Mesodermal cell (in vitro differentiated cells): ENCODE measurements at regions not wholly inside any gene's neighbourhood (a gene's known extent, or its start where the extent isn't known, plus 50 kb on each side); places are given as distances from the start of the nearest gene placed in this dataset.

Source experiments
- H3K27ac ChIP-seq: 2 replicates; pipeline ENCODE4 v1.7.0; 2013; ENCODE audit warnings: mild to moderate bottlenecking, low read depth, low read length, moderate library complexity; ENCODE audit not compliant: severe bottlenecking
- H3K36me3 ChIP-seq: 2 replicates; pipeline ENCODE4 v1.7.1; 2013; ENCODE audit warnings: mild to moderate bottlenecking, low read length, moderate library complexity; ENCODE audit not compliant: control insufficient read depth, insufficient read depth
- H3K4me1 ChIP-seq: one replicate; pipeline ENCODE4 v1.7.1; 2013; ENCODE audit warnings: mild to moderate bottlenecking, low read length; ENCODE audit not compliant: insufficient read depth, control insufficient read depth, poor library complexity, severe bottlenecking
- H3K4me3 ChIP-seq: 2 replicates; pipeline ENCODE4 v1.7.0; 2013; ENCODE audit warnings: low read length, control low read depth, mild to moderate bottlenecking; ENCODE audit not compliant: insufficient read depth, poor library complexity, severe bottlenecking; ENCODE audit errors: extremely low read depth
- H3K9me3 ChIP-seq: 2 replicates; pipeline ENCODE4 v1.7.1; 2013; ENCODE audit warnings: mild to moderate bottlenecking, low read length, moderate library complexity; ENCODE audit not compliant: control insufficient read depth
- WGBS, 2 experiments: methylation state at CpG; one replicate each; pipeline ENCODE4 v1.1.5; 2013; ENCODE audit warnings: missing lambda C conversion rate in 2 of 2; ENCODE audit not compliant: insufficient coverage in 2 of 2; 5-methylcytosine and 5-hydroxymethylcytosine counted together

- no peak overlapping the region for H3K4me3 ChIP-seq
- no peaks in the 10 kb centered on the region for H3K9me3 ChIP-seq
- no peaks in the 10 kb centered on the region for H3K36me3 ChIP-seq
- WGBS, 2 experiments: no CpG with 5 or more reads among the region's 1 CpG
- no peaks in the 10 kb centered on the region for H3K4me1 ChIP-seq
- no peak overlapping the region for H3K27ac ChIP-seq
Observed at GRCh38 chr5:39869396-39869795, 444.6 kb upstream of the DAB2 start.

- H3K4me3 ChIP-seq: no peak overlapping the region
- H3K9me3 ChIP-seq: no peaks in the 10 kb centered on the region
- no peaks in the 10 kb centered on the region for H3K4me1 ChIP-seq
- no peak overlapping the region for H3K27ac ChIP-seq
- no peaks in the 10 kb centered on the region for H3K36me3 ChIP-seq
Observed at GRCh38 chr5:39867923-39868322, 443.1 kb upstream of the DAB2 start.

GRCh38 chr5:39863926-39864552 lies 439.3 kb upstream of the DAB2 start:
- Histone ChIP-seq H3K4me1 (no peaks in the 10 kb centered on the region), H3K9me3 (no peaks in the 10 kb centered on the region), H3K36me3 (no peaks in the 10 kb centered on the region), H3K4me3 (no peak overlapping the region), H3K27ac (no peak overlapping the region)
- WGBS, 2 experiments: 87 to 100% methylated on average over 2 to 5 of the region's 7 CpGs

- WGBS, 2 experiments: no CpG with 5 or more reads among the region's 3 CpGs
- Histone ChIP-seq H3K36me3 (no peaks in the 10 kb centered on the region), H3K9me3 (no peaks in the 10 kb centered on the region), H3K27ac (no peak overlapping the region), H3K4me3 (no peak overlapping the region), H3K4me1 (no peaks in the 10 kb centered on the region)
Observed at GRCh38 chr5:39857041-39857440, 432.3 kb upstream of the DAB2 start.

GRCh38 chr5:39854771-39855410 lies 430.1 kb upstream of the DAB2 start:
- Histone ChIP-seq H3K4me1 (no peaks in the 10 kb centered on the region), H3K36me3 (no peaks in the 10 kb centered on the region), H3K4me3 (no peak overlapping the region), H3K9me3 (no peaks in the 10 kb centered on the region), H3K27ac (no peak overlapping the region)
- 100% methylated on average over 1 of the region's 2 CpGs; no CpG with 5 or more reads in 1 of the 2 experiments for WGBS, 2 experiments

GRCh38 chr5:39850291-39850690 lies 425.5 kb upstream of the DAB2 start:
- 75 to 100% methylated on average over 1 to 2 of the region's 4 CpGs for WGBS, 2 experiments
- Histone ChIP-seq H3K9me3 (no peaks in the 10 kb centered on the region), H3K4me1 (no peaks in the 10 kb centered on the region), H3K36me3 (no peaks in the 10 kb centered on the region), H3K4me3 (no peak overlapping the region), H3K27ac (no peak overlapping the region)

- H3K9me3 ChIP-seq: no peaks in the 10 kb centered on the region
- no peak overlapping the region for H3K27ac ChIP-seq
- no peaks in the 10 kb centered on the region for H3K36me3 ChIP-seq
- no peaks in the 10 kb centered on the region for H3K4me1 ChIP-seq
- H3K4me3 ChIP-seq: no peak overlapping the region
Observed at GRCh38 chr5:39846144-39846543, 421.4 kb upstream of the DAB2 start.

- Histone ChIP-seq H3K4me3 (no peak overlapping the region), H3K27ac (no peak overlapping the region), H3K36me3 (no peaks in the 10 kb centered on the region), H3K4me1 (no peaks in the 10 kb centered on the region), H3K9me3 (peaks cover 4% of the 10 kb centered on the region)
- no CpG with 5 or more reads among the region's 1 CpG for WGBS, 2 experiments
Observed at GRCh38 chr5:39843767-39844166, 419.0 kb upstream of the DAB2 start.

GRCh38 chr5:39835371-39835770 lies 410.6 kb upstream of the DAB2 start:
- WGBS, 2 experiments: no CpG with 5 or more reads among the region's 3 CpGs
- Histone ChIP-seq H3K9me3 (peaks cover 4% of the 10 kb centered on the region), H3K4me1 (no peaks in the 10 kb centered on the region), H3K4me3 (no peak overlapping the region), H3K36me3 (no peaks in the 10 kb centered on the region), H3K27ac (no peak overlapping the region)

- Histone ChIP-seq H3K27ac (no peak overlapping the region), H3K4me1 (no peaks in the 10 kb centered on the region), H3K4me3 (no peak overlapping the region), H3K36me3 (no peaks in the 10 kb centered on the region), H3K9me3 (no peaks in the 10 kb centered on the region)
- WGBS, 2 experiments: no CpG with 5 or more reads among the region's 1 CpG
Observed at GRCh38 chr5:39829441-39829840, 404.7 kb upstream of the DAB2 start.

- H3K27ac ChIP-seq: no peak overlapping the region
- WGBS, 2 experiments: 100% methylated on average over 1 of the region's 4 CpGs; no CpG with 5 or more reads in 1 of the 2 experiments
- no peak overlapping the region for H3K4me3 ChIP-seq
- no peaks in the 10 kb centered on the region for H3K36me3 ChIP-seq
- no peaks in the 10 kb centered on the region for H3K9me3 ChIP-seq
- no peaks in the 10 kb centered on the region for H3K4me1 ChIP-seq
Observed at GRCh38 chr5:39826051-39826450, 401.3 kb upstream of the DAB2 start.
